ENCODE measurements at regions not wholly inside any gene's neighbourhood (a gene's known extent, or its start where the extent isn't known, plus 50 kb on each side); places are given as distances from the start of the nearest gene placed in this dataset.

DNA sequence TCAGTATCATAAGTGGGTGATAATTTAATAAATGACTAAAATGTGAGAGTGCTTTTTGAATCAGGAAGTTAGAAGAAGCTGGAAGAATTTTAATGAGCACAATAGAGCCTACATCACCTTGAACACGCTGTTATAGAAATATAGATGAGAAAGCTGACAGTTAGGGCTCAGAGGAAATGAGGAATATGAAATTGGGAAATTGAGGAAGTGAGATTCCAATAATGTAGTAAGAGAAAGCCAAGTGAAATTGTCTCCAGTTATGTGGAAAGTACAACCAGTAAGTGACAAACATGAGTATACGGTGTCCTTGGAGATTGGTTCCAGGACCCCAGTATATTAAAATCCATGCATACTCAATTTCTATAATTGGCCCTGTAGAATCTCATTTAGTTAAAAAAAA lies 235.9 kb upstream of the FAM174A start:
- Histone ChIP-seq H3K36me3 (replicated peaks; ENCODE audit: insufficient read depth, low read length) (no peaks in the 10 kb centered on the region), H3K9ac (ENCODE audit: low read length) (no peak overlapping the region)
- no peak for DNase-seq

DNA sequence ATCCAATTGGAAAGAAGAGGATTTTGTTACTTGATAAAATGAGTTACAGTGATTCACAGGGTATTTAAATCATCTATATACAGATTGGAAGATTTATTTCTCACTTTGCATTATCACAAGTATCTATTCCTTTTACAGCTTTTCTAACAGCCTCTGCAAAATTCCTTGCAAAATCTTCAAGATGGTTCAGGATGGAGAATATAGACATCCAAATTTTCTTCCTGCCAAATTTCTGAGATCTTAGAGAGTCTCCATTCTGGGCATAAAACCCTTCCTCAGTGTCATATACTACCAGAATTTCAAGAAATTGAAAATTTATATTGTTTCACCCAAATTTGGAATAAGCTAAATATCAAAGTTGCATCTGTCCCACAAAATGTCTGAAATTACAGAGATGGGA lies 259.1 kb upstream of the FAM174A start:
- no peaks in the 10 kb centered on the region for H3K27me3 ChIP-seq (replicated peaks; ENCODE audit: insufficient read depth, low read length)
- H3K36me3 ChIP-seq (replicated peaks; ENCODE audit: insufficient read depth, low read length) = no peaks in the 10 kb centered on the region
- no peak overlapping the region for H2AFZ ChIP-seq (ENCODE audit: low read length)
- TF ChIP-seq EZH2phosphoT487 (IDR thresholded peaks at IDR 0.05; ENCODE audit: low read length) (no peak), EZH2 (optimal IDR thresholded peaks at IDR 0.05; ENCODE audit: low read depth, low read length) (no peak)
- TF ChIP-seq, protein P1, sequence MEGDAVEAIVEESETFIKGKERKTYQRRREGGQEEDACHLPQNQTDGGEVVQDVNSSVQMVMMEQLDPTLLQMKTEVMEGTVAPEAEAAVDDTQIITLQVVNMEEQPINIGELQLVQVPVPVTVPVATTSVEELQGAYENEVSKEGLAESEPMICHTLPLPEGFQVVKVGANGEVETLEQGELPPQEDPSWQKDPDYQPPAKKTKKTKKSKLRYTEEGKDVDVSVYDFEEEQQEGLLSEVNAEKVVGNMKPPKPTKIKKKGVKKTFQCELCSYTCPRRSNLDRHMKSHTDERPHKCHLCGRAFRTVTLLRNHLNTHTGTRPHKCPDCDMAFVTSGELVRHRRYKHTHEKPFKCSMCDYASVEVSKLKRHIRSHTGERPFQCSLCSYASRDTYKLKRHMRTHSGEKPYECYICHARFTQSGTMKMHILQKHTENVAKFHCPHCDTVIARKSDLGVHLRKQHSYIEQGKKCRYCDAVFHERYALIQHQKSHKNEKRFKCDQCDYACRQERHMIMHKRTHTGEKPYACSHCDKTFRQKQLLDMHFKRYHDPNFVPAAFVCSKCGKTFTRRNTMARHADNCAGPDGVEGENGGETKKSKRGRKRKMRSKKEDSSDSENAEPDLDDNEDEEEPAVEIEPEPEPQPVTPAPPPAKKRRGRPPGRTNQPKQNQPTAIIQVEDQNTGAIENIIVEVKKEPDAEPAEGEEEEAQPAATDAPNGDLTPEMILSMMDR (IDR thresholded peaks at IDR 0.05; ENCODE audit: low read length) = no peak
- H3K79me2 ChIP-seq (ENCODE audit: low read length) = no peaks in the 10 kb centered on the region
- no peaks in the 10 kb centered on the region for H4K20me1 ChIP-seq (ENCODE audit: insufficient read depth, low read length)
- no peaks in the 10 kb centered on the region for H3K4me1 ChIP-seq (ENCODE audit: low read length)
- H3K27ac ChIP-seq (ENCODE audit: low read length) = no peak overlapping the region
- H3K9ac ChIP-seq (ENCODE audit: low read length) = no peak overlapping the region
- DNase-seq = no peak
- H3K4me2 ChIP-seq (ENCODE audit: low read depth, low read length) = no peak overlapping the region
- no peaks in the 10 kb centered on the region for H3F3A ChIP-seq (ENCODE audit: insufficient read depth, low read length)
- no peaks in the 10 kb centered on the region for H3K9me2 ChIP-seq (replicated peaks; ENCODE audit: insufficient read depth, low read length)
- H3K4me3 ChIP-seq (ENCODE audit: low read length) = no peak overlapping the region
- H3K9me3 ChIP-seq (replicated peaks; ENCODE audit: insufficient read depth, low read length) = no peaks in the 10 kb centered on the region

More for the DNA sequence above, 235.9 kb upstream of the FAM174A start:
- Histone ChIP-seq H3K4me1 (ENCODE audit: low read length) (no peaks in the 10 kb centered on the region), H3K79me2 (ENCODE audit: low read length) (no peaks in the 10 kb centered on the region), H2AFZ (ENCODE audit: low read length) (no peak overlapping the region), H3K4me2 (ENCODE audit: low read depth, low read length) (no peak overlapping the region), H3K27me3 (replicated peaks; ENCODE audit: insufficient read depth, low read length) (no peaks in the 10 kb centered on the region), H4K20me1 (ENCODE audit: insufficient read depth, low read length) (no peaks in the 10 kb centered on the region), H3K27ac (ENCODE audit: low read length) (no peak overlapping the region), H3F3A (ENCODE audit: insufficient read depth, low read length) (no peaks in the 10 kb centered on the region), H3K4me3 (ENCODE audit: low read length) (no peak overlapping the region), H3K9me2 (replicated peaks; ENCODE audit: insufficient read depth, low read length) (no peaks in the 10 kb centered on the region), H3K9me3 (replicated peaks; ENCODE audit: insufficient read depth, low read length) (no peaks in the 10 kb centered on the region)
- TF ChIP-seq EZH2 (optimal IDR thresholded peaks at IDR 0.05; ENCODE audit: low read depth, low read length) (no peak), EZH2phosphoT487 (IDR thresholded peaks at IDR 0.05; ENCODE audit: low read length) (no peak)
- TF ChIP-seq, protein P1 (IDR thresholded peaks at IDR 0.05; ENCODE audit: low read length) = no peak

DNA sequence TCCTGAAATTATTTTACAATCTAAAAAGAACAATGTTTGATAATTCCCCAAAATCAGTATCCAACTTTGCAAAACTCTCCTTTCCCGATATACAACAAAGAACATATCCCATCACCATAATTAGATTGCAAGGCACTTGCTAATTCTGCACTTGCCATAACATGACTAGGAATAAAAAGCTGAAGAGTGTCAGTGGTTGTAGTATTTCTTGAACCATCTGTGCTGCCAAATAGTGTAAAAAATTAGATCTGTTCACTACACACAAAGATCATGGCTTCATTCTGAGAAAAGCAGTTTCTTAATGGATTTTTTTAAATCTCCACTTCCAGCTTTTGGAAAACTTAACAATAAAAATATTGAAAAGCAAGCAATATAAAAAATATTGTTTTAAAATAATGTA lies 259.5 kb upstream of the FAM174A start:
- H3K9ac ChIP-seq (ENCODE audit: low read length) = no peak overlapping the region

More for the DNA sequence above, 259.5 kb upstream of the FAM174A start:
- no peaks in the 10 kb centered on the region for H3F3A ChIP-seq (ENCODE audit: insufficient read depth, low read length)
- H3K4me3 ChIP-seq (ENCODE audit: low read length) = no peak overlapping the region
- H3K27ac ChIP-seq (ENCODE audit: low read length) = no peak overlapping the region
- no peaks in the 10 kb centered on the region for H3K9me3 ChIP-seq (replicated peaks; ENCODE audit: insufficient read depth, low read length)
- no peaks in the 10 kb centered on the region for H3K36me3 ChIP-seq (replicated peaks; ENCODE audit: insufficient read depth, low read length)
- TF ChIP-seq, protein P1 (IDR thresholded peaks at IDR 0.05; ENCODE audit: low read length) = no peak
- TF ChIP-seq EZH2phosphoT487 (IDR thresholded peaks at IDR 0.05; ENCODE audit: low read length) = no peak
- no peak for TF ChIP-seq EZH2 (optimal IDR thresholded peaks at IDR 0.05; ENCODE audit: low read depth, low read length)
- H2AFZ ChIP-seq (ENCODE audit: low read length) = no peak overlapping the region
- H3K4me1 ChIP-seq (ENCODE audit: low read length) = no peaks in the 10 kb centered on the region
- H3K79me2 ChIP-seq (ENCODE audit: low read length) = no peaks in the 10 kb centered on the region
- no peak for DNase-seq
- no peaks in the 10 kb centered on the region for H4K20me1 ChIP-seq (ENCODE audit: insufficient read depth, low read length)
- no peak overlapping the region for H3K4me2 ChIP-seq (ENCODE audit: low read depth, low read length)
- H3K9me2 ChIP-seq (replicated peaks; ENCODE audit: insufficient read depth, low read length) = no peaks in the 10 kb centered on the region
- no peaks in the 10 kb centered on the region for H3K27me3 ChIP-seq (replicated peaks; ENCODE audit: insufficient read depth, low read length)

Data from MM.1S (cell line).